Limb (tissue), 2 donors: ENCODE measurements at regions not wholly inside any gene's neighbourhood (a gene's known extent, or its start where the extent isn't known, plus 50 kb on each side); places are given as distances from the start of the nearest gene placed in this dataset.

ENCODE experiments used
- DNase-seq, 2 donors: peaks; one replicate each; pipeline ENCODE4 v3.0.0-alpha.2; 2016; ENCODE audit errors: extremely low spot score in 2 of 2

- DNase-seq = no peak
Observed at GRCh38 chr2:56100791-56101312, 82.9 kb upstream of the CCDC85A start.

DNA sequence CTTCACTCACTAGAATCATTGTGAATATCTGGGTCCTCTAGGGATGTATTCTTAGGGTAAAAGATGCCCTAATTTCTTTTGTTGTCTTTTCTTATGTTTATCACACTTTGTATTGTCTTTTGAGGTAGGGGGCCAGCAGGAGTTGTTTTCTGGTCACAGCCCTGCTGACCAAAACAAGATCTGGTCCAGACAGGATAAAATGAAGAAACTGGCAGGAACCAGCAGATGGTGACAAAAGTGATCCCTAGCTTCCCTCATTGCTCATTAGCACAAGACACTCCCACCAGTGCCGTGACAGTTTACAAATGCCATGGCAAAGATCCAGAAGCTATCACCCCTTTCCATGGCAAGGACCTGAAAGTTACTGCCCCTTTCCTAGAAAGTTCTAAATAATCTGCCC, 81.7 kb upstream of the CCDC85A start:
- DNase-seq = no peak

DNA sequence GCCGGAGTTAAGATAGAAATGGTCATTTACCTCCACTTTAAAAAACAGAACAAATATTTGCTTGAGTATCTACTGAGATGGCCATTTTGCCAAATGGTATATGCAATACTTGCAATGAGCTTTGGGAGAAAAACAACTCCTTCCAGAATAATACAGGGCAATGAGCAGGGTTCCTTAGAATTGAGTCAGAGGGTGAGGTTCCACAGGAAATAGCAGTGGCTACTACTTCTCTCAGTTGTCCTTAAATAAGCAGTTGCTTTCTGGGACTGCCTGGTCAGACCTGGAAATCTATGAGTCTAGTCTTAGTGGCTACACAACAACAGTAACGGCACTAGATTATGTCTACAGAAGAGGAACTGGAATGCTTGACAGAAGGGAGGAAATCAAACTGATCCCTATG, 80.9 kb upstream of the CCDC85A start:
- no peak for DNase-seq

- DNase-seq = no peak
Observed at GRCh38 chr2:56104962-56105361, 78.8 kb upstream of the CCDC85A start.

DNA sequence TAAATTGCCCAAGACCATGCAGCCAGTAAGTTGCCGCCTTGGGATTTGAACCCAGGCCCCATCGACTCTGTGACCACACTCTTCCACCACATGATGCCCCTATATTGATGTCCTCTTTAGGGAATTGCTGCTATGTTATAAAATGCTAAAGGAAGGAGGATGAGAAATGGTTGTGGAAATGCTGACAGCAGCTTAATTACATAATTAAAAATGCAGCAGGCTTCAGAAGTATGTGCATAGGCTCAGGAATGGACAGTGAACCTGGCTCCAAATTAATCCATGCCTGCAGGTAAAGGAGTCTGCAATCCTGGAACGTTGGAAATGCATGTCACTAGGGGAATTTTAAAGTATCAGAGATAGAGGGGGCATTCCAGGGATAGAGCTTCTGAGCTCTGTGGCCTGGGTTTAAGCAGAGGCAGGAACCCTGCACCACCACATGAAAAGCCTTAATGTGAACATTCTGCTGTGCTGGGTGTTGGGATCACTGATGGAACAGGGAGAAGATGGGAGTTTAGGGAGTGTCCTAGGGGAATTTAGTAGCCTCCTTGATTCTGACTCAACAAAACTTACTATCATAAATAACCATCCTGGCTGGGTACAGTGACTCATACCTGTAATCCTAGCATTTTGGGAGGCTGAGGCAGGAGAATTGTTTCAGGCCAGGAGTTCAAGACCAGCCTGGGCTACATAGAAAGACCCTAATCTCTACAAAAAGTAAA, 76.1 kb upstream of the CCDC85A start:
- no peak for DNase-seq

GRCh38 chr2:56108806-56109205, 75.0 kb upstream of the CCDC85A start:
- no peak for DNase-seq

DNA sequence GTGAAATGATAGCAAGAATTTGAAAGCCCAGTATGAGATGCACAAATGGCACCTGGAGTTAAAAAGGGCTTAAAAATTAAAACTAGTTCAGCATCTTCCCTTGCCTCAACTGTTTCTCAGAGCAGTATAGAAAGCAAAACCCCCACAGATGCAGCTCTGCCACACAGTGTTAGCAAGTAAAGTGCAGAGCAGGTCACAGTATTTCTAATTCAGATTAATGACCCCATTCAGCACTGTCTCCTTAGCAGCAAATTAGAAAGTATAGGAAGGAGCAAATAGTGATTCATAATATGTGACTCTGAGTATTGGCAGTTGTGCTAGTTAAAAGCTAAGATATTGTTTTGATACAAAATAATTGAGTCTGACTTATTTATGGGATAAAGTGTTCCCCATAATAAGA, 73.8 kb upstream of the CCDC85A start:
- DNase-seq = no peak

DNA sequence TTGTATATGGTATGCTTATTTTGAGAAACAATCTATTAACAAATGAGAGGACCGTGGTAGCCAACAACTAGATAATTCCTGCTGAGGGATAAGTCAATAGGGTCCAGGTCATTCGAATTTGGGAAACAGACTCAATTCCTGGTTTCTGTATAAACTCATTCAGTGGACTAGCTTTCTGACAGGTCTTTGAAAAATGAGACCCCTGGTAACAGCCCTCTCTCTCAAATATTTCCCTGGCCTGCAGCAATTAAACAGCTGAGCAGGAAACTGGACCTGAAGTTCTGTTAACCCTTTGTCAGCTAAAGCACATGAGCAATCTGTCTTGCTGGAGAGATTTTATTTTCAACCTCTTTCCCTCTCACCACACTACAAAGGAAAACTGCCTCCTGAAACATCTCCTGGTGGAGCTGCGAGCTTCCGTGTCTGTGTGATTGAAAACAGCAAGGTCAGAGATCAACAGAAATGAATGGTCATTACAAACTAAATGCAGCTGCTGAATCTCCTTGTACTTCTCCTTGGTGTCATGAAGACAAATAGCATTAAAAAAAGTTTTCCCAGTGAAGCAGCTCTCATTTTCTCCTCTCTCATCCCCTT, 70.3 kb upstream of the CCDC85A start:
- no peak for DNase-seq

DNA sequence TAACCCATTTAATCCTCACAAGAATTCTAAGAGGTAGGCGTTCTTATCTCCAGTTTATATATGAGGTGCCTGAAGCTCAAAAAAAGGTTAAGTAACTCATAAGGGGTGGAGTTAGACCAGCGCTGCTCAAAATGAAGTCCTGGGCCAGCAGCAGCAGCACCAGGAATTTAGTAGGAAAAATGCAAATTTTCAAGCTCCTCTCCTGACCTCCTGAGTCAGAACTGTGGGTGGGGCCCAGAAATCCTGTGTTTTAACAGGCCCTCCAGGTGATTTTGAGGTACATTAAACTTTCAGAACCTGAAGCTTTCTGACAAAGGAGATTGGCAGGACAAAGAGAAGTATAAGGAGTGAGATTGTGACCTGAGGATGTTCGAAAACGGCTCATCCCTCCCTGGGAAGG, 66.0 kb upstream of the CCDC85A start:
- no peak for DNase-seq

- DNase-seq = no peak
Observed at GRCh38 chr2:56118474-56118873, 65.3 kb upstream of the CCDC85A start.

DNA sequence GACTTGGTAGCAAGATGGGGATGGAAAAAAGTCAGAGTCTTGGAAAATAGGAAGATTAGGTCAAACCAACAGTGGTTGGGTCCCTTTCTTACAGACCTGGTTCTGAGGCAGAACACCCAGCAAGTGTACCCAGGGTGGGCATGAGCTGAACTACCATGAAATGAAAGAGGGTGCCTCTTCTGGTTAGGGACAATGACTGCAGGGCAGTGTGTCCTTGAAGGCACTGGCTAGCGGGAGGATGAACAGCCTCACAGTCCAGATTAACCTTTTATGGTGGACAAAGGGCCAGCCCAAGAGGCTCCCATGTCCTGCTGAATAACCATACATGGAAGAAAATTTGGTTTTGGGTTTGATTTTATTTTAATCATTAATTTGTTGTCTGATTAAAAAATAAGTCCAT, 61.8 kb upstream of the CCDC85A start:
- DNase-seq = no peak

DNA sequence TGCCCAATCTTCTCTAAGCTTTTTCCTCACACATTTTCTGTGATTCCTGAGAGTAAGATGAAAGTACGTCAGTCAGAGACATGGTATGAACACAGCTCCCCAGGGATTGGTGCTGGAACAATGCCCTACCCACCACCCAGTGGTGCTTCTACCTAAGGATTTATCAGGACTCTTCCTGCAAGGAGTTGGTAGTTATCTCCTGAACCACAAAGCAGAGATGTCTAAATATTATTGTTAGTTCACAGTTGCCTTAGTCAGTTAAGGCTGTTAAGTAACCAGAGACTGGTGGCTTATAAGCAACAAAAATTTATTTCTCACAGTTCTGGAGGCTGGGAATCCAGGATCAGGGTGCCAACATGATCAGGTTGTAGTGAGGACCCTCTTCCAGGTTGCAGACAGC, 60.3 kb upstream of the CCDC85A start:
- DNase-seq = no peak

GRCh38 chr2:56127010-56127409, 56.8 kb upstream of the CCDC85A start:
- DNase-seq = no peak

GRCh38 chr2:56127463-56128152, 56.2 kb upstream of the CCDC85A start:
- no peak for DNase-seq

- no peak for DNase-seq
Observed at GRCh38 chr2:56128235-56128634, 55.6 kb upstream of the CCDC85A start.

DNA sequence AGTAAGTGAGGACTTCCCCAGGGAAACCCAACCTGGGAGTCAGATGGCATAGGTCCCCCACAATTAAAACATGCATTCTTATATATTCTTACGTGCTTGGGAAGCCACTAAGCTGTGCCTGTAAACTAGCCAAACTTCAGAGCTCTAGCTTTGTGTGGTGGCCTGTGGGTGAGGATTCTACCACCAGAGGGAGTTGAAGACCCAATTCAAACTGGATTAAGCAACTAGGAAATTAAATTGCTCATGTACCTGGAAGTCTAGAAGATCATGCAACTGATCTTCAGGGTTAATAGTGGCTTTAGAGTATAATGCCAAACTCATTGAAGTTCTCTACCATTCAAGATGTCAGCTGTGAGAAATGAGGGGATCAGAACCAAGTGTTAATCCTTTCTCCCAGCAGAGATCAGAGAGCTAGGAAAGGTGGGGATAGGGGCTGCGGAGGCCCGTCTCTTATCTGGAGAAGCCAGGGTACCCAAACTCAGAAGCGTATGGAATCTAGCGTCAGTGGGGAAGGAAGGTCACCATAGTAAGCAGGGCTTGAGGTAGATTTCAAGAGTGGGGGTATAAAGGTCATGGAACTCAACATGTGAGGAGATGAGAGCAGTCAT, 53.2 kb upstream of the CCDC85A start:
- DNase-seq = peak in 1 of 2 donors; percentile 36

- peak in 1 of 2 donors; percentile 55 for DNase-seq
Observed at GRCh38 chr2:56132138-56132537, 51.7 kb upstream of the CCDC85A start.

DNA sequence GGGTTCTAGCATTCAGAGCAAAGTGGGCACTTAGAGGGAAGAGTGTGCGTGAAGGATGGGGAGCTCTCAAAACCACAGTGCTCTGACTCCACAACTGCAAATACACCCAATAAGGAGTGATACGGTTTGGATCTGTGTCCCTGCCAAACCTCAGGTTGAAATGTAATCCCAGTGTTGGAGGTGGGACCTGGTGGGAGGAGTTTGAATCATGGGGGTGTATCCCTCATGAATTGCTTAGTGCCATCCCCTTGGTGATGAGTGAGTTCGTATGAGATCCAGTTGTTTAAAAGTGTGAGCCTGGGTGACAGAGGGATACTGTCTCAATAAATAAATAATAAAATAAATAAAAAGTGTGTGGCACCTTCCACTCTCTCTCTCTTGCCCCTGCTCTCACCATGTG, 50.3 kb upstream of the CCDC85A start:
- no peak for DNase-seq

DNA sequence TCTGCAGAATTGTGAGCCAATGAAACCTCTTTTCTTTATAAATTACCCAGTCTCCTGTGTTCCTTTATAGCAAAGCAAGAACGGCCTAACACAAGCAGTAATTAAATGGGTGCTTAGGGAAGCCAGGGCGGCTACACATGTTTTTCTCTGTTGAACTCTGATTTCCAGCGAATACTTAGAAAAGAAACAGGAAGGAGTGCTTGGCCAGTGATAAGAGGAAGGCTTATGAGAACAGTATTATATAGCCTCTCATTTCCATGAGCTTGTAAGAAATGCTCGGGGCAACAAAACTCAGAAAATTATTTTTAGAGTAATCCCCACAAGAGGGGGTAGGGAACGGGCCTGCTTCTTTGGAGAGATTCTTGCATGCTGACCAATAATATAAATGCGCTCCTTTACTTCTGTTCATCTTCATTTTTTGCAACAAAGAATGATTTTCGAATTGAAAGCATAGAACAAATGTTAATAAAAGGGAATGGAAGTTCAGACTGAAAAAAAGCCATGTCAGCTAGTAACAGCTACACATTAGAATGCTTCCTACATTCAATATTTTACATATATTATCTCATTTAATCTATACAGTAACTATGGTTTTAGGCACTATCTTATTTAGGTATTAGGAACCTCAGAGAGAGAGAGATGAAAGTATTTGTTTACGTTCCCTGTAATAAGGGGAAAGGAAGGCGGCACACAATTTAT, 49.7 kb upstream of the CCDC85A start:
- DNase-seq = no peak
